OCI-LY7 (cell line): ENCODE measurements at regions not wholly inside any gene's neighbourhood (a gene's known extent, or its start where the extent isn't known, plus 50 kb on each side); places are given as distances from the start of the nearest gene placed in this dataset.

ENCODE experiments used
- BruUV-seq: library from RNA; stranded (reverse); fragments of 400-500 nt; replicated peaks from 2 replicates; lab custom pipeline; 2021; lab: Mats Ljungman, UMichigan
- CTCF ChIA-PET: fragments of 300-600 bp; sonication (Branson Sonifier 250); formaldehyde crosslinking; loops from one replicate; lab custom pipeline; 2022; ENCODE audit warnings: antibody characterized with exemption; ENCODE audit not compliant: unreplicated experiment; lab: Charles Lee
- POLR2A ChIA-PET: fragments of 300-600 bp; sonication (Branson Sonifier 250); formaldehyde crosslinking; loops from one replicate; lab custom pipeline; 2022; ENCODE audit warnings: antibody characterized with exemption; lab: Charles Lee
- DNase-seq: peaks from one replicate; pipeline ENCODE4 v3.0.0-alpha.2; 2015; ENCODE audit warnings: low spot score
- H2AFZ ChIP-seq: fragments of 200-600 bp; sonication (generic), shearing (Covaris generic); 2 replicates; pipeline ENCODE4 v1.6.1; 2014; ENCODE audit warnings: mild to moderate bottlenecking, antibody characterized with exemption, low read length, moderate library complexity
- H3K27ac ChIP-seq: fragments of 200-600 bp; sonication (generic); 2 replicates; pipeline ENCODE4 v1.5.1; 2014; ENCODE audit warnings: mixed run types, low read depth, mild to moderate bottlenecking, moderate library complexity, low read length, inconsistent platforms; ENCODE audit not compliant: poor library complexity, severe bottlenecking
- H3K36me3 ChIP-seq: fragments of 200-600 bp; sonication (generic); 2 replicates; pipeline ENCODE4 v1.6.1; 2014; ENCODE audit warnings: mild to moderate bottlenecking, antibody characterized with exemption, low read length, moderate library complexity, mixed read lengths; ENCODE audit not compliant: insufficient read depth
- H3K4me1 ChIP-seq: fragments of 200-600 bp; sonication (generic); 2 replicates; pipeline ENCODE4 v1.5.1; 2014; ENCODE audit warnings: mild to moderate bottlenecking, low read length; ENCODE audit not compliant: insufficient read depth, poor library complexity, severe bottlenecking
- H3K4me2 ChIP-seq: fragments of 200-600 bp; sonication (generic); 2 replicates; pipeline ENCODE4 v1.6.1; 2014; ENCODE audit warnings: mild to moderate bottlenecking, low read length
- H3K4me3 ChIP-seq: fragments of 200-600 bp; sonication (generic); 2 replicates; pipeline ENCODE4 v1.5.1; 2014; ENCODE audit warnings: mild to moderate bottlenecking, low read depth, low read length; ENCODE audit not compliant: poor library complexity, severe bottlenecking
- H3K79me2 ChIP-seq: fragments of 200-600 bp; sonication (generic); 2 replicates; pipeline ENCODE4 v1.6.1; 2016; ENCODE audit warnings: low read depth, mild to moderate bottlenecking, low read length, moderate library complexity, mixed read lengths; ENCODE audit not compliant: insufficient read depth
- H3K9me2 ChIP-seq: fragments of 200-600 bp; sonication (generic); 2 replicates; pipeline ENCODE4 v1.6.1; 2016; ENCODE audit warnings: mild to moderate bottlenecking, low read length, mixed read lengths; ENCODE audit not compliant: insufficient read depth
- H3K9me3 ChIP-seq: fragments of 200-600 bp; sonication (generic); 2 replicates; pipeline ENCODE4 v1.6.1; 2014; ENCODE audit warnings: mild to moderate bottlenecking, mixed run types, low read length, mixed read lengths
- H4K20me1 ChIP-seq: fragments of 200-600 bp; sonication (generic); 2 replicates; pipeline ENCODE4 v1.6.1; 2014; ENCODE audit warnings: mild to moderate bottlenecking, antibody characterized with exemption, low read length, moderate library complexity, mixed read lengths; ENCODE audit not compliant: insufficient read depth
- CTCF ChIP-seq: fragments of 200-600 bp; sonication (generic); conservative IDR thresholded peaks from 2 replicates; pipeline ENCODE4 v1.5.1; 2014; ENCODE audit warnings: mild to moderate bottlenecking, antibody characterized with exemption, low read length, moderate library complexity, mixed read lengths
- EZH2phosphoT487 ChIP-seq: fragments of 200-600 bp; sonication (generic); IDR thresholded peaks from 2 replicates; pipeline ENCODE4 v1.6.1; 2018; ENCODE audit warnings: low read depth, borderline replicate concordance, mild to moderate bottlenecking, mixed run types, antibody characterized with exemption, low read length, moderate library complexity, mixed read lengths
- intact Hi-C: fragments of 100-400 bp; cut with micrococcal nuclease; formaldehyde crosslinking; loops from one replicate; pipeline ENCODE4 v1.10.0; 2022; ENCODE audit not compliant: unreplicated experiment

- BruUV-seq = no TSS peak
- TF ChIP-seq EZH2phosphoT487 (no peak), CTCF (no peak)
- no peak overlapping the region for H3K4me2 ChIP-seq
- H3K4me3 ChIP-seq = no peak overlapping the region
- ChIA-PET CTCF (no interaction called here), POLR2A (no interaction called here)
- intact Hi-C loops = no loop called here
- no peaks in the 10 kb centered on the region for H3K36me3 ChIP-seq
- H3K27ac ChIP-seq = no peak overlapping the region
- no peaks in the 10 kb centered on the region for H3K79me2 ChIP-seq
- H3K9me2 ChIP-seq = no peaks in the 10 kb centered on the region
- no peaks in the 10 kb centered on the region for H3K9me3 ChIP-seq
- DNase-seq = no peak
- no peaks in the 10 kb centered on the region for H4K20me1 ChIP-seq
- H3K4me1 ChIP-seq = no peaks in the 10 kb centered on the region
- no peak overlapping the region for H2AFZ ChIP-seq
Measured at GRCh38 chr12:11508699-11509098, 113.3 kb upstream of the PRB2 start.

- ChIA-PET POLR2A (no interaction called here), CTCF (no interaction called here)
- Histone ChIP-seq H3K4me3 (no peak overlapping the region), H3K9me3 (no peaks in the 10 kb centered on the region), H3K9me2 (no peaks in the 10 kb centered on the region), H2AFZ (no peak overlapping the region), H4K20me1 (no peaks in the 10 kb centered on the region), H3K4me2 (no peak overlapping the region), H3K27ac (no peak overlapping the region), H3K36me3 (no peaks in the 10 kb centered on the region), H3K79me2 (no peaks in the 10 kb centered on the region), H3K4me1 (no peaks in the 10 kb centered on the region)
- intact Hi-C loops = no loop called here
- no peak for TF ChIP-seq EZH2phosphoT487
- no peak for TF ChIP-seq CTCF
- BruUV-seq = no TSS peak
- DNase-seq = no peak
Measured at GRCh38 chr12:11509326-11509725, 114.0 kb upstream of the PRB2 start.

GRCh38 chr12:11510671-11511070 is 115.3 kb upstream of the PRB2 start:
- BruUV-seq = no TSS peak
- TF ChIP-seq CTCF (no peak), EZH2phosphoT487 (no peak)
- H2AFZ ChIP-seq = no peak overlapping the region
- H3K36me3 ChIP-seq = no peaks in the 10 kb centered on the region
- H3K27ac ChIP-seq = no peak overlapping the region
- no peaks in the 10 kb centered on the region for H3K79me2 ChIP-seq
- CTCF ChIA-PET = no interaction called here
- no peak for DNase-seq
- H3K4me2 ChIP-seq = no peak overlapping the region
- H4K20me1 ChIP-seq = no peaks in the 10 kb centered on the region
- no peaks in the 10 kb centered on the region for H3K4me1 ChIP-seq
- intact Hi-C loops = no loop called here
- POLR2A ChIA-PET = no interaction called here
- H3K9me2 ChIP-seq = no peaks in the 10 kb centered on the region
- no peak overlapping the region for H3K4me3 ChIP-seq
- H3K9me3 ChIP-seq = no peaks in the 10 kb centered on the region
